GM23338 (cell line): ENCODE measurements at regions not wholly inside any gene's neighbourhood (a gene's known extent, or its start where the extent isn't known, plus 50 kb on each side); places are given as distances from the start of the nearest gene placed in this dataset.

Experiments
- EZH2 ChIP-seq: fragments of 200-600 bp; sonication (generic); IDR thresholded peaks from one replicate; pipeline ENCODE4 v1.8.0; 2017; ENCODE audit warnings: antibody characterized with exemption, mild to moderate bottlenecking, low read depth; ENCODE audit not compliant: unreplicated experiment
- TF ChIP-seq, protein P1 (sequence below), 2 experiments: fragments of 200-600 bp in 1 of 2; sonication (generic) in 1 of 2; conservative IDR thresholded peaks; 2 replicates each; pipeline versions ENCODE4 v1.5.1 to v1.6.1; 2016 to 2017; ENCODE audit warnings: antibody characterized with exemption in 2 of 2, low read depth in 2 of 2, mild to moderate bottlenecking in 2 of 2, moderate library complexity in 1 of 2
- TF ChIP-seq, protein P2 (sequence below): fragments of 250-450 bp; sonication (Bioruptor Pico); IDR thresholded peaks from 2 replicates; pipeline ENCODE4 v1.5.0; 2020; ENCODE audit warnings: mild to moderate bottlenecking, moderate library complexity

- TF ChIP-seq, protein P1, sequence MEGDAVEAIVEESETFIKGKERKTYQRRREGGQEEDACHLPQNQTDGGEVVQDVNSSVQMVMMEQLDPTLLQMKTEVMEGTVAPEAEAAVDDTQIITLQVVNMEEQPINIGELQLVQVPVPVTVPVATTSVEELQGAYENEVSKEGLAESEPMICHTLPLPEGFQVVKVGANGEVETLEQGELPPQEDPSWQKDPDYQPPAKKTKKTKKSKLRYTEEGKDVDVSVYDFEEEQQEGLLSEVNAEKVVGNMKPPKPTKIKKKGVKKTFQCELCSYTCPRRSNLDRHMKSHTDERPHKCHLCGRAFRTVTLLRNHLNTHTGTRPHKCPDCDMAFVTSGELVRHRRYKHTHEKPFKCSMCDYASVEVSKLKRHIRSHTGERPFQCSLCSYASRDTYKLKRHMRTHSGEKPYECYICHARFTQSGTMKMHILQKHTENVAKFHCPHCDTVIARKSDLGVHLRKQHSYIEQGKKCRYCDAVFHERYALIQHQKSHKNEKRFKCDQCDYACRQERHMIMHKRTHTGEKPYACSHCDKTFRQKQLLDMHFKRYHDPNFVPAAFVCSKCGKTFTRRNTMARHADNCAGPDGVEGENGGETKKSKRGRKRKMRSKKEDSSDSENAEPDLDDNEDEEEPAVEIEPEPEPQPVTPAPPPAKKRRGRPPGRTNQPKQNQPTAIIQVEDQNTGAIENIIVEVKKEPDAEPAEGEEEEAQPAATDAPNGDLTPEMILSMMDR (conservative IDR thresholded peaks at IDR 0.05; ENCODE audit: low read depth in 2 of 2), result no peak
- TF ChIP-seq, protein P2, sequence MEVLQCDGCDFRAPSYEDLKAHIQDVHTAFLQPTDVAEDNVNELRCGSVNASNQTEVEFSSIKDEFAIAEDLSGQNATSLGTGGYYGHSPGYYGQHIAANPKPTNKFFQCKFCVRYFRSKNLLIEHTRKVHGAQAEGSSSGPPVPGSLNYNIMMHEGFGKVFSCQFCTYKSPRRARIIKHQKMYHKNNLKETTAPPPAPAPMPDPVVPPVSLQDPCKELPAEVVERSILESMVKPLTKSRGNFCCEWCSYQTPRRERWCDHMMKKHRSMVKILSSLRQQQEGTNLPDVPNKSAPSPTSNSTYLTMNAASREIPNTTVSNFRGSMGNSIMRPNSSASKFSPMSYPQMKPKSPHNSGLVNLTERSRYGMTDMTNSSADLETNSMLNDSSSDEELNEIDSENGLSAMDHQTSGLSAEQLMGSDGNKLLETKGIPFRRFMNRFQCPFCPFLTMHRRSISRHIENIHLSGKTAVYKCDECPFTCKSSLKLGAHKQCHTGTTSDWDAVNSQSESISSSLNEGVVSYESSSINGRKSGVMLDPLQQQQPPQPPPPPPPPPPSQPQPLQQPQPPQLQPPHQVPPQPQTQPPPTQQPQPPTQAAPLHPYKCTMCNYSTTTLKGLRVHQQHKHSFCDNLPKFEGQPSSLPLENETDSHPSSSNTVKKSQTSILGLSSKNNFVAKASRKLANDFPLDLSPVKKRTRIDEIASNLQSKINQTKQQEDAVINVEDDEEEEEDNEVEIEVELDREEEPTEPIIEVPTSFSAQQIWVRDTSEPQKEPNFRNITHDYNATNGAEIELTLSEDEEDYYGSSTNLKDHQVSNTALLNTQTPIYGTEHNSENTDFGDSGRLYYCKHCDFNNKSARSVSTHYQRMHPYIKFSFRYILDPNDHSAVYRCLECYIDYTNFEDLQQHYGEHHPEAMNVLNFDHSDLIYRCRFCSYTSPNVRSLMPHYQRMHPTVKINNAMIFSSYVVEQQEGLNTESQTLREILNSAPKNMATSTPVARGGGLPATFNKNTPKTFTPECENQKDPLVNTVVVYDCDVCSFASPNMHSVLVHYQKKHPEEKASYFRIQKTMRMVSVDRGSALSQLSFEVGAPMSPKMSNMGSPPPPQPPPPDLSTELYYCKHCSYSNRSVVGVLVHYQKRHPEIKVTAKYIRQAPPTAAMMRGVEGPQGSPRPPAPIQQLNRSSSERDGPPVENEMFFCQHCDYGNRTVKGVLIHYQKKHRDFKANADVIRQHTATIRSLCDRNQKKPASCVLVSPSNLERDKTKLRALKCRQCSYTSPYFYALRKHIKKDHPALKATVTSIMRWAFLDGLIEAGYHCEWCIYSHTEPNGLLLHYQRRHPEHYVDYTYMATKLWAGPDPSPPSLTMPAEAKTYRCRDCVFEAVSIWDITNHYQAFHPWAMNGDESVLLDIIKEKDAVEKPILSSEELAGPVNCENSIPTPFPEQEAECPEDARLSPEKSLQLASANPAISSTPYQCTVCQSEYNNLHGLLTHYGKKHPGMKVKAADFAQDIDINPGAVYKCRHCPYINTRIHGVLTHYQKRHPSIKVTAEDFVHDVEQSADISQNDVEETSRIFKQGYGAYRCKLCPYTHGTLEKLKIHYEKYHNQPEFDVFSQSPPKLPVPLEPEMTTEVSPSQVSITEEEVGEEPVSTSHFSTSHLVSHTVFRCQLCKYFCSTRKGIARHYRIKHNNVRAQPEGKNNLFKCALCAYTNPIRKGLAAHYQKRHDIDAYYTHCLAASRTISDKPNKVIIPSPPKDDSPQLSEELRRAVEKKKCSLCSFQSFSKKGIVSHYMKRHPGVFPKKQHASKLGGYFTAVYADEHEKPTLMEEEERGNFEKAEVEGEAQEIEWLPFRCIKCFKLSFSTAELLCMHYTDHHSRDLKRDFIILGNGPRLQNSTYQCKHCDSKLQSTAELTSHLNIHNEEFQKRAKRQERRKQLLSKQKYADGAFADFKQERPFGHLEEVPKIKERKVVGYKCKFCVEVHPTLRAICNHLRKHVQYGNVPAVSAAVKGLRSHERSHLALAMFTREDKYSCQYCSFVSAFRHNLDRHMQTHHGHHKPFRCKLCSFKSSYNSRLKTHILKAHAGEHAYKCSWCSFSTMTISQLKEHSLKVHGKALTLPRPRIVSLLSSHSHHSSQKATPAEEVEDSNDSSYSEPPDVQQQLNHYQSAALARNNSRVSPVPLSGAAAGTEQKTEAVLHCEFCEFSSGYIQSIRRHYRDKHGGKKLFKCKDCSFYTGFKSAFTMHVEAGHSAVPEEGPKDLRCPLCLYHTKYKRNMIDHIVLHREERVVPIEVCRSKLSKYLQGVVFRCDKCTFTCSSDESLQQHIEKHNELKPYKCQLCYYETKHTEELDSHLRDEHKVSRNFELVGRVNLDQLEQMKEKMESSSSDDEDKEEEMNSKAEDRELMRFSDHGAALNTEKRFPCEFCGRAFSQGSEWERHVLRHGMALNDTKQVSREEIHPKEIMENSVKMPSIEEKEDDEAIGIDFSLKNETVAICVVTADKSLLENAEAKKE, result no peak
- TF ChIP-seq EZH2, result no peak
Measured at GRCh38 chr1:82612986-82613385, 812.3 kb downstream of the ADGRL2 start.
